ENCODE measurements at regions not wholly inside any gene's neighbourhood (a gene's known extent, or its start where the extent isn't known, plus 50 kb on each side); places are given as distances from the start of the nearest gene placed in this dataset.

- Histone ChIP-seq H3K4me1 (ENCODE audit: insufficient read depth, low read length) (no peaks in the 10 kb centered on the region), H3K4me3 (replicated peaks in 1 of 3; ENCODE audit: insufficient read depth in 1 of 3, low read depth in 2 of 3, low read length in 3 of 3) (no peak overlapping the region), H3K27ac (ENCODE audit: extremely low read length, insufficient read depth, low read length) (no peak overlapping the region), H3K9ac (ENCODE audit: insufficient read depth, low read depth, low read length) (no peak overlapping the region), H4K20me1 (ENCODE audit: insufficient read depth, low read length) (no peaks in the 10 kb centered on the region), H3K27me3 (ENCODE audit: control insufficient read depth in 1 of 2, insufficient read depth in 2 of 2, low read length in 2 of 2) (no peaks in the 10 kb centered on the region), H2AFZ (ENCODE audit: low read length) (no peak overlapping the region), H3K79me2 (ENCODE audit: insufficient read depth, low read length) (no peaks in the 10 kb centered on the region), H3K9me3 (ENCODE audit: low read length) (no peaks in the 10 kb centered on the region), H3K36me3 (replicated peaks in 1 of 2; ENCODE audit: control insufficient read depth in 1 of 2, insufficient read depth in 2 of 2, low read length in 2 of 2) (no peaks in the 10 kb centered on the region), H3K4me2 (ENCODE audit: low read depth, low read length) (no peak overlapping the region)
- ChIA-PET CTCF (ENCODE audit: low intra/inter-chr PET ratio, low total read pairs) (no interaction called here), POLR2A (no interaction called here)
- WGBS (ENCODE audit: low lambda C conversion rate): 92% methylated on average over 3 of the region's 3 CpGs
- no peak for DNase-seq (ENCODE audit: low spot score)
- in situ Hi-C loops (cut with HindIII; ENCODE audit: extremely low pct_ligation_motif_present, low pct_unique_long_range_greater_than_20kb): no loop called here
- ATAC-seq: no peak
- no peak for FAIRE-seq
- no TSS peak for BruUV-seq (replicated peaks)
- intact Hi-C loops (cut with micrococcal nuclease; ENCODE audit: unreplicated experiment): no loop called here
- no peak for TF ChIP-seq ZNF615 (CRISPR knock-in tag; IDR thresholded peaks at IDR 0.05; ENCODE audit: borderline replicate concordance)
- TF ChIP-seq THAP11 (CRISPR knock-in tag; IDR thresholded peaks at IDR 0.05): no peak
- no peak for TF ChIP-seq ETV6 (CRISPR knock-in tag; conservative IDR thresholded peaks at IDR 0.05)
- TF ChIP-seq ARID3A (IDR thresholded peaks at IDR 0.05; ENCODE audit: low read depth, low read length): no peak
- no peak for TF ChIP-seq PATZ1 (CRISPR knock-in tag; IDR thresholded peaks at IDR 0.05)
- no peak for TF ChIP-seq ZNF350 (CRISPR knock-in tag; IDR thresholded peaks at IDR 0.05; ENCODE audit: borderline replicate concordance, low read depth)
- no peak for TF ChIP-seq ZNF607 (CRISPR knock-in tag; IDR thresholded peaks at IDR 0.05; ENCODE audit: borderline replicate concordance)
- TF ChIP-seq TCF7L2 (IDR thresholded peaks at IDR 0.05; ENCODE audit: low read depth, low read length): no peak
- no peak for TF ChIP-seq PLSCR1 (CRISPR knock-in tag; IDR thresholded peaks at IDR 0.05; ENCODE audit: borderline replicate concordance)
- no peak for TF ChIP-seq MZF1 (CRISPR knock-in tag; IDR thresholded peaks at IDR 0.05; ENCODE audit: borderline replicate concordance)
- TF ChIP-seq MLLT10 (CRISPR knock-in tag; IDR thresholded peaks at IDR 0.05): no peak
- TF ChIP-seq, protein P1, sequence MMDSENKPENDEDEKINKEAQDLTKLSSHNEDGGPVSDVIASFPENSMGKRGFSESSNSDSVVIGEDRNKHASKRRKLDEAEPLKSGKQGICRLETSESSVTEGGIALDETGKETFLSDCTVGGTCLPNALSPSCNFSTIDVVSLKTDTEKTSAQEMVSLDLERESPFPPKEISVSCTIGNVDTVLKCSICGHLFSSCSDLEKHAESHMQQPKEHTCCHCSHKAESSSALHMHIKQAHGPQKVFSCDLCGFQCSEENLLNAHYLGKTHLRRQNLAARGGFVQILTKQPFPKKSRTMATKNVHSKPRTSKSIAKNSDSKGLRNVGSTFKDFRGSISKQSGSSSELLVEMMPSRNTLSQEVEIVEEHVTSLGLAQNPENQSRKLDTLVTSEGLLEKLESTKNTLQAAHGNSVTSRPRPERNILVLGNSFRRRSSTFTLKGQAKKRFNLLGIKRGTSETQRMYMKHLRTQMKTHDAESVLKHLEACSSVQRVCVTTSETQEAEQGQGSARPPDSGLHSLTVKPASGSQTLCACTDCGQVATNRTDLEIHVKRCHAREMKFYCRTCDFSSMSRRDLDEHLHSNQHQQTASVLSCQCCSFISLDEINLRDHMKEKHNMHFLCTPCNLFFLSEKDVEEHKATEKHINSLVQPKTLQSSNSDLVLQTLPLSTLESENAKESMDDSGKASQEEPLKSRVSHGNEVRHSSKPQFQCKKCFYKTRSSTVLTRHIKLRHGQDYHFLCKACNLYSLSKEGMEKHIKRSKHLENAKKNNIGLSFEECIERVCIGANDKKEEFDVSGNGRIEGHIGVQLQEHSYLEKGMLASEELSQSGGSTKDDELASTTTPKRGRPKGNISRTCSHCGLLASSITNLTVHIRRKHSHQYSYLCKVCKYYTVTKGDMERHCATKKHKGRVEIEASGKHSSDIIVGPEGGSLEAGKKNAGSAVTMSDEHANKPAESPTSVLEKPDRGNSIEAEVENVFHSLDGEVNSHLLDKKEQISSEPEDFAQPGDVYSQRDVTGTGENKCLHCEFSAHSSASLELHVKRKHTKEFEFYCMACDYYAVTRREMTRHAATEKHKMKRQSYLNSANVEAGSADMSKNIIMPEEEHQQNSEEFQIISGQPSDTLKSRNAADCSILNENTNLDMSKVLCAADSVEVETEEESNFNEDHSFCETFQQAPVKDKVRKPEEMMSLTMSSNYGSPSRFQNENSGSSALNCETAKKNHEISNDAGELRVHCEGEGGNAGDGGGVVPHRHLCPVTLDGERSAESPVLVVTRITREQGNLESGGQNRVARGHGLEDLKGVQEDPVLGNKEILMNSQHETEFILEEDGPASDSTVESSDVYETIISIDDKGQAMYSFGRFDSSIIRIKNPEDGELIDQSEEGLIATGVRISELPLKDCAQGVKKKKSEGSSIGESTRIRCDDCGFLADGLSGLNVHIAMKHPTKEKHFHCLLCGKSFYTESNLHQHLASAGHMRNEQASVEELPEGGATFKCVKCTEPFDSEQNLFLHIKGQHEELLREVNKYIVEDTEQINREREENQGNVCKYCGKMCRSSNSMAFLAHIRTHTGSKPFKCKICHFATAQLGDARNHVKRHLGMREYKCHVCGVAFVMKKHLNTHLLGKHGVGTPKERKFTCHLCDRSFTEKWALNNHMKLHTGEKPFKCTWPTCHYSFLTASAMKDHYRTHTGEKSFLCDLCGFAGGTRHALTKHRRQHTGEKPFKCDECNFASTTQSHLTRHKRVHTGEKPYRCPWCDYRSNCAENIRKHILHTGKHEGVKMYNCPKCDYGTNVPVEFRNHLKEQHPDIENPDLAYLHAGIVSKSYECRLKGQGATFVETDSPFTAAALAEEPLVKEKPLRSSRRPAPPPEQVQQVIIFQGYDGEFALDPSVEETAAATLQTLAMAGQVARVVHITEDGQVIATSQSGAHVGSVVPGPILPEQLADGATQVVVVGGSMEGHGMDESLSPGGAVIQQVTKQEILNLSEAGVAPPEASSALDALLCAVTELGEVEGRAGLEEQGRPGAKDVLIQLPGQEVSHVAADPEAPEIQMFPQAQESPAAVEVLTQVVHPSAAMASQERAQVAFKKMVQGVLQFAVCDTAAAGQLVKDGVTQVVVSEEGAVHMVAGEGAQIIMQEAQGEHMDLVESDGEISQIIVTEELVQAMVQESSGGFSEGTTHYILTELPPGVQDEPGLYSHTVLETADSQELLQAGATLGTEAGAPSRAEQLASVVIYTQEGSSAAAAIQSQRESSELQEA (CRISPR knock-in tag; IDR thresholded peaks at IDR 0.05; ENCODE audit: not compliant biosample characterization): no peak
- TF ChIP-seq PCBP1 (IDR thresholded peaks at IDR 0.05; ENCODE audit: borderline replicate concordance, low read depth, low read length): no peak
Observed at GRCh38 chr6:11482616-11483015, 54.9 kb upstream of the TMEM170B start.

All from HepG2 (cell line).